SK-N-SH (cell line): ENCODE measurements at regions not wholly inside any gene's neighbourhood (a gene's known extent, or its start where the extent isn't known, plus 50 kb on each side); places are given as distances from the start of the nearest gene placed in this dataset.

Experiments used
- CTCF ChIA-PET: fragments of 300-600, 350-600 bp; formaldehyde crosslinking; extraction: SDS; loops from one replicate; lab custom pipeline; 2021; lab: Yijun Ruan, JAX
- POLR2A ChIA-PET: fragments of 350-600 bp; sonication (Branson Sonifier 250); formaldehyde crosslinking; extraction: SDS; loops from one replicate; lab custom pipeline; 2020; ENCODE audit warnings: antibody characterized with exemption, inconsistent platforms; lab: Yijun Ruan, JAX
- DNase-seq: peaks from one replicate; pipeline ENCODE4 v3.0.0; 2012
- H2AFZ ChIP-seq: fragments of 200-600 bp; sonication (generic); 2 replicates; pipeline ENCODE4 v1.8.1; 2016; ENCODE audit warnings: antibody characterized with exemption, mild to moderate bottlenecking, low read depth
- H3F3A ChIP-seq: fragments of 200-600 bp; sonication (generic); replicated peaks from 2 replicates; pipeline ENCODE3; 2016; ENCODE audit warnings: antibody characterized with exemption, mild to moderate bottlenecking; ENCODE audit not compliant: insufficient read depth
- H3K27ac ChIP-seq, 2 experiments: fragments of 200-500 bp in 1 of 2; fragments of 200-600 bp in 1 of 2; sonication (Bioruptor generic) in 1 of 2; sonication (generic), shearing (Covaris generic) in 1 of 2; 2 replicates each; pipeline versions ENCODE4 v1.5.1 to v1.6.1; 2014 to 2016; ENCODE audit warnings: low read depth in 2 of 2, inconsistent platforms in 1 of 2, low read length in 1 of 2, mild to moderate bottlenecking in 1 of 2, mixed read lengths in 1 of 2
- H3K27me3 ChIP-seq: fragments of 200-600 bp; sonication (generic), shearing (Covaris generic); 2 replicates; pipeline ENCODE4 v1.6.1; 2016; ENCODE audit warnings: mixed run types; ENCODE audit not compliant: insufficient read depth
- H3K36me3 ChIP-seq, 2 experiments: fragments of 200-500 bp in 1 of 2; fragments of 200-600 bp in 1 of 2; sonication (Bioruptor generic) in 1 of 2; sonication (generic) in 1 of 2; replicated peaks in 1 of 2; 2 replicates each; pipeline versions ENCODE3 to v1.5.1; 2014 to 2016; ENCODE audit warnings: low read length in 1 of 2, mild to moderate bottlenecking in 1 of 2; ENCODE audit not compliant: insufficient read depth in 2 of 2, control insufficient read depth in 1 of 2
- H3K4me1 ChIP-seq, 2 experiments: fragments of 200-500 bp in 1 of 2; fragments of 200-600 bp in 1 of 2; sonication (Bioruptor generic) in 1 of 2; sonication (generic), shearing (Covaris generic) in 1 of 2; 2 replicates each; pipeline versions ENCODE4 v1.5.1 to v1.6.1; 2014 to 2016; ENCODE audit warnings: low read depth in 1 of 2, low read length in 1 of 2, mixed run types in 1 of 2; ENCODE audit not compliant: insufficient read depth in 2 of 2, control insufficient read depth in 1 of 2
- H3K4me2 ChIP-seq: fragments of 200-600 bp; sonication (generic), shearing (Covaris generic); 2 replicates; pipeline ENCODE4 v1.6.1; 2017; ENCODE audit warnings: mixed run types
- H3K4me3 ChIP-seq, 2 experiments: fragments of 200-500 bp in 1 of 2; fragments of 200-600 bp in 1 of 2; sonication (Bioruptor generic) in 1 of 2; sonication (generic), shearing (Covaris generic) in 1 of 2; 2 replicates each; pipeline versions ENCODE4 v1.5.1 to v1.8.1; 2014 to 2016; ENCODE audit warnings: low read depth in 2 of 2, inconsistent platforms in 1 of 2, low read length in 1 of 2, mild to moderate bottlenecking in 1 of 2, mixed read lengths in 1 of 2, moderate library complexity in 1 of 2
- H3K79me2 ChIP-seq: fragments of 200-600 bp; sonication (generic); 2 replicates; pipeline ENCODE4 v1.8.1; 2017; ENCODE audit warnings: mild to moderate bottlenecking; ENCODE audit not compliant: insufficient read depth
- H3K9ac ChIP-seq: fragments of 200-600 bp; sonication (generic); 2 replicates; pipeline ENCODE4 v1.6.1; 2017; ENCODE audit warnings: mixed run types
- H3K9me2 ChIP-seq: fragments of 200-600 bp; sonication (generic); 2 replicates; pipeline ENCODE4 v1.6.1; 2017; ENCODE audit warnings: mixed run types
- H3K9me3 ChIP-seq: fragments of 200-600 bp; sonication (generic); 2 replicates; pipeline ENCODE4 v1.6.1; 2017; ENCODE audit warnings: mixed run types, mild to moderate bottlenecking, moderate library complexity
- H4K20me1 ChIP-seq: fragments of 200-600 bp; sonication (generic); 2 replicates; pipeline ENCODE4 v1.6.1; 2017; ENCODE audit warnings: mild to moderate bottlenecking, mixed run types; ENCODE audit not compliant: insufficient read depth
- CTCF ChIP-seq: fragments of 200-600 bp; sonication (generic); IDR thresholded peaks from 2 replicates; pipeline ENCODE4 v1.6.1; 2017; ENCODE audit warnings: antibody characterized with exemption, mild to moderate bottlenecking, moderate library complexity
- EP300 ChIP-seq, 2 experiments: IDR thresholded peaks; 2 replicates each; pipeline versions ENCODE4 v1.4.0 to v1.6.1; 2012; ENCODE audit warnings: borderline replicate concordance in 1 of 2, low read depth in 1 of 2, low read length in 1 of 2
- FOXJ3 ChIP-seq: sonication (generic); formaldehyde crosslinking; IDR thresholded peaks from 2 replicates; pipeline ENCODE4 v1.5.1; 2020; ENCODE audit warnings: mild to moderate bottlenecking, missing genetic modification reagents
- FOXM1 ChIP-seq: IDR thresholded peaks from 2 replicates; pipeline ENCODE4 v1.4.0; 2012; ENCODE audit warnings: low read depth, mild to moderate bottlenecking
- GATA2 ChIP-seq: sonication (generic); formaldehyde crosslinking; IDR thresholded peaks from 2 replicates; pipeline ENCODE4 v1.5.0; 2020; ENCODE audit warnings: mild to moderate bottlenecking, missing genetic modification reagents
- MAX ChIP-seq: IDR thresholded peaks from 2 replicates; pipeline ENCODE4 v1.4.0; 2012; ENCODE audit warnings: low read depth
- MXI1 ChIP-seq: IDR thresholded peaks from 2 replicates; pipeline ENCODE4 v1.6.1; 2012; ENCODE audit warnings: mild to moderate bottlenecking, low read depth, low read length, improper control_type of control experiment
- NFIC ChIP-seq: IDR thresholded peaks from 2 replicates; pipeline ENCODE4 v1.4.0; 2012; ENCODE audit warnings: borderline replicate concordance
- PBX3 ChIP-seq: IDR thresholded peaks from 2 replicates; pipeline ENCODE4; 2012
- RCOR1 ChIP-seq: fragments of 150-350 bp; IDR thresholded peaks from 2 replicates; pipeline ENCODE4 v1.6.1; 2017; ENCODE audit warnings: antibody characterized with exemption, low read length
- SMC3 ChIP-seq: IDR thresholded peaks from 2 replicates; pipeline ENCODE4 v1.6.1; 2012; ENCODE audit warnings: low read depth, low read length, improper control_type of control experiment
- TEAD4 ChIP-seq: IDR thresholded peaks from 2 replicates; pipeline ENCODE4 v1.4.0; 2012; ENCODE audit warnings: mild to moderate bottlenecking, borderline replicate concordance; ENCODE audit not compliant: insufficient read depth
- USF1 ChIP-seq: IDR thresholded peaks from 2 replicates; pipeline ENCODE4 v1.4.0; 2012; ENCODE audit warnings: low read depth, borderline replicate concordance
- USF2 ChIP-seq: fragments of 150-350 bp; IDR thresholded peaks from 2 replicates; pipeline ENCODE4 v1.6.1; 2017; ENCODE audit warnings: antibody characterized with exemption, low read length, low read depth, borderline replicate concordance
- YY1 ChIP-seq: IDR thresholded peaks from 2 replicates; pipeline ENCODE4 v1.4.0; 2012; ENCODE audit warnings: low read depth, mild to moderate bottlenecking
- WGBS: methylation state at CpG from one replicate; pipeline ENCODE4 v1.1.6; 2017; ENCODE audit warnings: low lambda C conversion rate; 5-methylcytosine and 5-hydroxymethylcytosine counted together

- Histone ChIP-seq H4K20me1 (no peaks in the 10 kb centered on the region), H3K79me2 (no peaks in the 10 kb centered on the region), H3K27me3 (no peaks in the 10 kb centered on the region), H2AFZ (no peak overlapping the region), H3K4me3 (no peak overlapping the region), H3F3A (peaks cover 6% of the 10 kb centered on the region), H3K4me1 (no peaks in the 10 kb centered on the region; a peak in 1 of 4 replicates), H3K9me2 (no peaks in the 10 kb centered on the region), H3K4me2 (no peak overlapping the region), H3K36me3 (no peaks in the 10 kb centered on the region), H3K9me3 (no peaks in the 10 kb centered on the region), H3K9ac (no peak overlapping the region), H3K27ac (no peak overlapping the region)
- ChIA-PET CTCF (interaction anchor here (8.6 kb wide), 1 partner anchor 261 kb away, joined by 108 read pairs; no protein-coding TSS in a partner anchor), POLR2A (no interaction called here)
- no peak for DNase-seq
- TF ChIP-seq USF1, result no peak
- no peak for TF ChIP-seq TEAD4
- no peak for TF ChIP-seq SMC3
- no peak for TF ChIP-seq RCOR1
- TF ChIP-seq FOXJ3 (CRISPR knock-in tag), result no peak
- no peak for TF ChIP-seq GATA2 (CRISPR knock-in tag)
- TF ChIP-seq USF2, result no peak
- no peak for TF ChIP-seq MAX
- TF ChIP-seq MXI1, result no peak
- TF ChIP-seq FOXM1, result no peak
- no peak for TF ChIP-seq PBX3
- no peak for TF ChIP-seq CTCF
- no peak for TF ChIP-seq NFIC
- TF ChIP-seq YY1, result no peak
- no peak for TF ChIP-seq EP300 (IDR thresholded peaks at IDR 0.05; ENCODE audit: borderline replicate concordance in 1 of 2, low read depth in 1 of 2, low read length in 1 of 2)
- WGBS, result 75% methylated on average over 6 of the region's 6 CpGs
Measured at GRCh38 chr18:70456376-70456775, 167.5 kb downstream of the SOCS6 start.
